MCF 10A (cell line): ENCODE measurements at regions not wholly inside any gene's neighbourhood (a gene's known extent, or its start where the extent isn't known, plus 50 kb on each side); places are given as distances from the start of the nearest gene placed in this dataset.

ENCODE experiments used
- BruUV-seq: library from RNA; stranded (reverse); fragments of 400-500 nt; replicated peaks from 2 replicates; lab custom pipeline; 2021; lab: Mats Ljungman, UMichigan
- CTCF ChIA-PET: fragments of 300-600 bp; sonication (Branson Sonifier 250); formaldehyde crosslinking; extraction: SDS; loops from one replicate; lab custom pipeline; 2021; ENCODE audit warnings: antibody characterized with exemption, inconsistent platforms; lab: Yijun Ruan, JAX
- POLR2A ChIA-PET: fragments of 300-600, 350-650 bp; sonication (Branson Sonifier 250); formaldehyde crosslinking; extraction: SDS; loops from one replicate; lab custom pipeline; 2020; ENCODE audit warnings: antibody characterized with exemption, inconsistent platforms; lab: Yijun Ruan, JAX
- DNase-seq: peaks from one replicate; pipeline ENCODE4 v3.0.0-alpha.2; 2018; ENCODE audit not compliant: unreplicated experiment
- H3K27ac Mint-ChIP-seq: one replicate; pipeline ENCODE4 v1.8.0; 2022; ENCODE audit warnings: mild to moderate bottlenecking, low read depth, mixed read lengths; ENCODE audit not compliant: unreplicated experiment
- H3K27me3 Mint-ChIP-seq: one replicate; pipeline ENCODE4 v1.8.0; 2022; ENCODE audit warnings: mixed read lengths; ENCODE audit not compliant: insufficient read depth, unreplicated experiment
- H3K36me3 Mint-ChIP-seq: one replicate; pipeline ENCODE4 v1.8.0; 2022; ENCODE audit warnings: mild to moderate bottlenecking, moderate library complexity, mixed read lengths; ENCODE audit not compliant: insufficient read depth, unreplicated experiment
- H3K4me1 Mint-ChIP-seq: one replicate; pipeline ENCODE4 v1.8.0; 2022; ENCODE audit warnings: mixed read lengths; ENCODE audit not compliant: insufficient read depth, unreplicated experiment
- H3K4me3 Mint-ChIP-seq: one replicate; pipeline ENCODE4 v1.8.0; 2022; ENCODE audit warnings: mild to moderate bottlenecking, moderate library complexity, mixed read lengths; ENCODE audit not compliant: unreplicated experiment
- H3K9me3 Mint-ChIP-seq: one replicate; pipeline ENCODE4 v1.8.0; 2022; ENCODE audit warnings: mixed read lengths; ENCODE audit not compliant: unreplicated experiment
- intact Hi-C: fragments of 100-400 bp; cut with micrococcal nuclease; formaldehyde crosslinking; loops from 2 replicates; pipeline ENCODE4 v1.14.1; 2022
- TF ChIP-seq, protein P1 (sequence below): fragments of 200-600 bp; IDR thresholded peaks from one replicate; pipeline ENCODE4 v1.8.0; 2022; ENCODE audit warnings: antibody characterized with exemption, mild to moderate bottlenecking; ENCODE audit not compliant: unreplicated experiment

DNA sequence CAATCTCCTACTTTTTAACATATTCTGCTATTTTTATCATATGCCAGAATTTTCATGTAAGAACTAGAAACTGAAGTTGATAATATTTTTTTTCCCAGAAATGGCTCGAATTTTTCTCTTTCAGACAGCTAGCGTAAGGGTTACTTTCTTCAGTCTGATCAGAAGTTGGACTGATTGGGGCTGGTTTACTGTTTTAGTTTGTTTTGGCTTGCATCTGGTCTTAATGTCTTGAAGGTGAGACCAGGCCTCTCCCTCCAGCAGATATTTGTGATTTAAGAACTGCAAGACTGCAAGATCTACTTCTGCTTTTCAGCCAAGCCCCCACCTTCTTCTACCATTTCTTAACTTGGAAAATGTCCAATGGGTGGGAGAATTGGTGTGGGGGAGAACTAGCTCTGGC, 266.4 kb downstream of the HAPSTR1 start:
- Mint-ChIP-seq H3K4me1 (no peaks in the 10 kb centered on the region), H3K27ac (no peak overlapping the region), H3K4me3 (no peak overlapping the region), H3K36me3 (no peaks in the 10 kb centered on the region), H3K9me3 (peaks cover 11% of the 10 kb centered on the region), H3K27me3 (no peaks in the 10 kb centered on the region)
- BruUV-seq: no TSS peak
- no peak for DNase-seq
- POLR2A ChIA-PET: no interaction called here
- TF ChIP-seq, protein P1, sequence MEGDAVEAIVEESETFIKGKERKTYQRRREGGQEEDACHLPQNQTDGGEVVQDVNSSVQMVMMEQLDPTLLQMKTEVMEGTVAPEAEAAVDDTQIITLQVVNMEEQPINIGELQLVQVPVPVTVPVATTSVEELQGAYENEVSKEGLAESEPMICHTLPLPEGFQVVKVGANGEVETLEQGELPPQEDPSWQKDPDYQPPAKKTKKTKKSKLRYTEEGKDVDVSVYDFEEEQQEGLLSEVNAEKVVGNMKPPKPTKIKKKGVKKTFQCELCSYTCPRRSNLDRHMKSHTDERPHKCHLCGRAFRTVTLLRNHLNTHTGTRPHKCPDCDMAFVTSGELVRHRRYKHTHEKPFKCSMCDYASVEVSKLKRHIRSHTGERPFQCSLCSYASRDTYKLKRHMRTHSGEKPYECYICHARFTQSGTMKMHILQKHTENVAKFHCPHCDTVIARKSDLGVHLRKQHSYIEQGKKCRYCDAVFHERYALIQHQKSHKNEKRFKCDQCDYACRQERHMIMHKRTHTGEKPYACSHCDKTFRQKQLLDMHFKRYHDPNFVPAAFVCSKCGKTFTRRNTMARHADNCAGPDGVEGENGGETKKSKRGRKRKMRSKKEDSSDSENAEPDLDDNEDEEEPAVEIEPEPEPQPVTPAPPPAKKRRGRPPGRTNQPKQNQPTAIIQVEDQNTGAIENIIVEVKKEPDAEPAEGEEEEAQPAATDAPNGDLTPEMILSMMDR: no peak
- CTCF ChIA-PET: no interaction called here
- intact Hi-C loops: no loop called here

DNA sequence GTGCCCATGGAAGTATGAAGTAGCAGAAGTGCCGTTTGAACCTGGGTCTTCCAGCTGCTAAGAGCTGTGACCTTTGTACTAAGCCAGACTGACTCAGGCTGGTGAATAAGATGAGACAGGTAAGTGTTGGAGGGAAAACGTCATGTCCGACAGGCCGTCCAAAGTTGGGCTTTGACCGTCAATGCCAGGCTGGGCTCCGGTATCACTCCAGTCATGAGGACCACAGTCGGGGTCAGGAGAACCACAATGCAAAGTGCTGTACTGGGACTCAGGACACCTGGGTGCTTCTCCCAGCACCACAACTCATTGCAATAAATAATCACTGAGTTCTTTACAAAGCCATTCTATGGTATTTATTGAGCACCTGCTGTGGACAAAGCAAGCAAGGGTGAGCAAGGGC, 268.6 kb downstream of the HAPSTR1 start:
- BruUV-seq: no TSS peak
- H3K4me1 Mint-ChIP-seq: no peaks in the 10 kb centered on the region
- peaks cover 26% of the 10 kb centered on the region for H3K9me3 Mint-ChIP-seq
- H3K4me3 Mint-ChIP-seq: no peak overlapping the region
- TF ChIP-seq, protein P1: no peak
- no peaks in the 10 kb centered on the region for H3K36me3 Mint-ChIP-seq
- ChIA-PET POLR2A (no interaction called here), CTCF (no interaction called here)
- H3K27ac Mint-ChIP-seq: no peak overlapping the region
- no peaks in the 10 kb centered on the region for H3K27me3 Mint-ChIP-seq
- DNase-seq: no peak
- intact Hi-C loops: no loop called here

DNA sequence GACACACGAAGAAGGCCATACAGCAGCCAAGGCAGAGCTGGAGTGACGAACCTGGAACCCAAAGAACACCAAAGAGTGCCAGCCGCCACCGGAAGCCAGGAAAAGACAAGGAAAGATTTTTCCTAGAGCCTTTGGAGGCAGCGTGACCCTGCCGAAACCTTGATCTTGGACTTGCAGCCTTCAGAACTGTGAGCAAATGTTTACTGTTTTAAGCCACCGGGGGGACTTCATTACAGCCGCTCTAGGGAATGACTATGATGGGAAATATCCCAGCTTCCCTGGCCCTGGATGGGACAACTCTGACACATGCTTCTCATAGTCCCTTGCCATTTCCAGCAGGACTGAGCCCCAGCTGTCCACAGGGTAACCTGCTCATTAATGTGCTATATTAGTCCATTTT, 270.6 kb downstream of the HAPSTR1 start:
- Mint-ChIP-seq H3K36me3 (no peaks in the 10 kb centered on the region), H3K4me3 (no peak overlapping the region), H3K9me3 (peaks cover 37% of the 10 kb centered on the region), H3K4me1 (no peaks in the 10 kb centered on the region), H3K27ac (no peak overlapping the region), H3K27me3 (no peaks in the 10 kb centered on the region)
- intact Hi-C loops: no loop called here
- TF ChIP-seq, protein P1: no peak
- no TSS peak for BruUV-seq
- ChIA-PET CTCF (no interaction called here), POLR2A (no interaction called here)
- DNase-seq: no peak

DNA sequence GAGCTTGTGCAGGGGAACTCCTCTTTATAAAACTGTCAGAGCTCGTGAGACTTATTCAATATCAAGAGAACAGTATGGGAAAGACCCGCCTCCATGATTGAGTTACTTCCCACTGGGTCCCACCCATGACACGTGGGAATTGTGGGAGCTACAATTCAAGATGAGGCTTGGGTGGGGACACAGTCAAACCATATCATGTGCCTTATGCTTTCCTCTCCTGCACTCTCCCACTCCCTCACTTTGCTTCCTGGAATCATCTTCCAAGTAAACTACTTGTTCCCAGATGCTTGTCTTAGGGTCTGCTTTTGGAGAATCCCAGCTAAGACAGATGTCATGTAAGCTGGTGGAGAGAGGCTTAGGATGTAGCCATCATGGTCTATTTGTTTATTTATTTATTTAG, 271.2 kb downstream of the HAPSTR1 start:
- CTCF ChIA-PET: no interaction called here
- no peaks in the 10 kb centered on the region for H3K27me3 Mint-ChIP-seq
- H3K4me3 Mint-ChIP-seq: no peak overlapping the region
- POLR2A ChIA-PET: no interaction called here
- H3K4me1 Mint-ChIP-seq: no peaks in the 10 kb centered on the region
- no TSS peak for BruUV-seq
- no peak overlapping the region for H3K27ac Mint-ChIP-seq
- H3K36me3 Mint-ChIP-seq: no peaks in the 10 kb centered on the region
- no peak for DNase-seq
- intact Hi-C loops: no loop called here
- TF ChIP-seq, protein P1: no peak
- H3K9me3 Mint-ChIP-seq: peaks cover 31% of the 10 kb centered on the region
